MG63 (cell line): ENCODE measurements at regions not wholly inside any gene's neighbourhood (a gene's known extent, or its start where the extent isn't known, plus 50 kb on each side); places are given as distances from the start of the nearest gene placed in this dataset.

Experiments
- DNase-seq: peaks from one replicate; pipeline ENCODE4 v3.0.0-alpha.2; 2020
- H3K27me3 ChIP-seq: fragments of 250-450 bp; sonication (Bioruptor Pico); 2 replicates; pipeline ENCODE4 v1.5.1; 2020; ENCODE audit warnings: mild to moderate bottlenecking, moderate library complexity
- H3K36me3 ChIP-seq: fragments of 250-450 bp; sonication (Bioruptor Pico); 2 replicates; pipeline ENCODE4 v1.5.1; 2020; ENCODE audit warnings: mild to moderate bottlenecking, moderate library complexity
- H3K4me3 ChIP-seq: fragments of 250-450 bp; sonication (Bioruptor Pico); 2 replicates; pipeline ENCODE4 v1.5.1; 2020; ENCODE audit warnings: mild to moderate bottlenecking, moderate library complexity
- H3K9me3 ChIP-seq: fragments of 250-450 bp; sonication (Bioruptor Pico); 2 replicates; pipeline ENCODE4 v1.5.1; 2020; ENCODE audit warnings: mild to moderate bottlenecking, moderate library complexity

DNA sequence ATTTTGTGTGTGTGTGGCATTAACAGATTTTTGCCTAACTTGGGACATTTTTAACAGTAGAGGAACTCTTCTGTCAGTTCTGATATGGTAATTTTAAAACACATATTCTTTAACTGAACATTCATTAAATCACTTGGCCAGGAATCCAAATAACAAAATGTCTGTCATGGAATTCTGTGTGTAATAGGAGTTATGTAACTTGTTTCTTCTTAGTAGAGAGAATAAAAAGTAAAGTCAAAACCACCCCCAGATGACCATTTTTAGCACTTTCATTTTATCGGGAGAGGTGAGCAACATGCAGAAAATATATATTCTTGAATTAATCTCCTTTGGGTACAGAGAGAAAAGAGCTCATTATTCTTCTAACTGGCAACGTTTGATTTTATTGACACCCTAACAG lies 1740.3 kb downstream of the STIM2 start:
- DNase-seq = no peak
- H3K4me3 ChIP-seq = no peak overlapping the region
- H3K36me3 ChIP-seq = no peaks in the 10 kb centered on the region
- no peaks in the 10 kb centered on the region for H3K9me3 ChIP-seq
- no peaks in the 10 kb centered on the region for H3K27me3 ChIP-seq

DNA sequence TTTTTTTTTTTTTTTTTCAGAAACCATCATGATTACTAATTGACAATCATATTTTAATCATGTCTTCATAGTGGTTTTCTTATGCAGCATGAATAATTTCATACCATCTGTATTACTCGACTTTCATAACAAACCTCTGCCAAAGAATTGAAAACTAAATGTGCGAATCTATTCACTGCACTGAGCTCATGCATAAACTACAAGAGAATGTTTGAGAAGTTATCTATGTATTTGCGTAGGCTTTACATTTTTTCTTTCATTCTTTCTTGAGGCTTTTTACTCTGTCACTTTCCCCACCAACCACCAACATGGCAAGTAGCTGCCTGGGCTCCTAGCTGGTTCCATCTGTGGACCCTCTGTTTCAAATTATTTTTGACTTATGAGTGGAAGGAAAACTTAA lies 1761.0 kb downstream of the STIM2 start:
- no peaks in the 10 kb centered on the region for H3K9me3 ChIP-seq
- H3K36me3 ChIP-seq = no peaks in the 10 kb centered on the region
- no peak for DNase-seq
- H3K4me3 ChIP-seq = no peak overlapping the region
- no peaks in the 10 kb centered on the region for H3K27me3 ChIP-seq

DNA sequence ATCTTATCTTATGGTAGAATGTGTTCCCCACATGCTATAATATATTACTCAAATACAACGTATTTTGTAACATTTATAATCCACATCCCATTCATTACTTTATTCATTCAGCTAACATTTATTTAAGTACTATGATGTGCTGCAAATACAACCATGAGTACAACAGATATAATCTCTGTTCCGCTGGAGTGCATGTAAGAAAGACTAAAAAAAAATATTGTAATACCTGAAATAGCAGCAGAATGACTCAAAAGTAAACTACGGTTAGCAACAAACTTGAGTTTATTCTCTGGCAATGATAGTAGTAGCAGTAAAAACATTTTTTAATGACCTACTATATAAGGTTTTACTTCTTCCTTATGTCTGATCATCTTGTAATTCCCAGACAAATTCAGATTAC lies 1776.3 kb downstream of the STIM2 start:
- Histone ChIP-seq H3K4me3 (no peak overlapping the region), H3K27me3 (no peaks in the 10 kb centered on the region), H3K36me3 (no peaks in the 10 kb centered on the region), H3K9me3 (no peaks in the 10 kb centered on the region)
- DNase-seq = no peak

DNA sequence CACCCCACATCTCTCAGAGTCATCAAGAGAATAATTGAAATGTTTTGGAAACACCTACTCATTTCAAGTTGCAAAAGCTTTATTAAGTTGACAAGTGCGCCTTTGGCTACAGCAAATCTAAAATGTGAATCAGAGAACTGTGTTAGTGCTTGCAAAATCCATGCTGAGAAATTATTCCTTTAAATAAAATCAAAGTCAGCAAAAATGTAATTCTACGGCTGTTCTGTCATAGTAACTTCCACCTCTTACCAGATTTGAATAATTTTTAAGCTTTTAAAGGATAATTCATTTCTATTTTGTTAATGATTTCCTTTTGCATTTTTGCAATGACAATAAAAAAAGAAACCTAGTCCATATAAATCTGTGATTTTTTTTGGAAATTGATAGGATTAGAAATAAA lies 1779.1 kb downstream of the STIM2 start:
- H3K36me3 ChIP-seq = no peaks in the 10 kb centered on the region
- no peak overlapping the region for H3K4me3 ChIP-seq
- no peaks in the 10 kb centered on the region for H3K9me3 ChIP-seq
- H3K27me3 ChIP-seq = no peaks in the 10 kb centered on the region
- DNase-seq = no peak

DNA sequence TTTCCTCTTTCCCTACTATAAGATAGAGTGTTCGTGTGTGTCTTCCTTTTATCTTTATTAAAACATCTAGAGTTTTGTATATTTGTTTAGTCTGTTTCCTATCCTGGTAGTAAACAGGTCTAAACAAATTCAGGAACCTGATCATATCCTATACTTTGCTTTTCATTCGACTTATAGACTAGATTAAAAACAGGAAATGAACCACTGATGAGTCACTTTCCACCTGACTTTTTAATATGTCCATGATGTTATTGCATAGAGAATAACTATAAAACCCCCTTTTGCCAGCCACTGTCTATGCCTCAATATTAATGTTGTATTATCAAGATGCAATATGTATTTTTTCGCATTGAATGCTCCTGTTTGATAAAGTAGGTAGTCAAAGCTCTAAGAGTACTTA lies 1794.0 kb downstream of the STIM2 start:
- Histone ChIP-seq H3K36me3 (no peaks in the 10 kb centered on the region), H3K4me3 (no peak overlapping the region), H3K9me3 (no peaks in the 10 kb centered on the region), H3K27me3 (no peaks in the 10 kb centered on the region)
- no peak for DNase-seq

DNA sequence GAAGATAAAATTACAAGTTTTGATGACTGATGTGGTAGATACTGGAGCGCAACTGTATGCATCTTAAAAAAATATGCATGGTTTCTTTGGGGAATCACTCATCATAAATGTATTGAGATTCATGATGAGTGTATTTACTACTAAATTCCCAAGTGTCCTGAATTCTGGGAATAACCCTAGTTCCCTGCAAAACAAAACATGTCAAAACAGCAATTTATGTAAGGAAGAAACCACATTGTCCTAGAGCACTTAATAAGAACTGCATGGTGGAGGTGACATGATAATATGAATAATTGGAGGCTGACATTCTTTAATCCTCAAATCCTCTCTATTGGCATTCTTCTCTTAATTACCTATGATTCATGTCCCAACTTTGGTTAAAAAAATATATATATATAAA lies 1804.7 kb downstream of the STIM2 start:
- no peak overlapping the region for H3K4me3 ChIP-seq
- DNase-seq = no peak
- no peaks in the 10 kb centered on the region for H3K9me3 ChIP-seq

DNA sequence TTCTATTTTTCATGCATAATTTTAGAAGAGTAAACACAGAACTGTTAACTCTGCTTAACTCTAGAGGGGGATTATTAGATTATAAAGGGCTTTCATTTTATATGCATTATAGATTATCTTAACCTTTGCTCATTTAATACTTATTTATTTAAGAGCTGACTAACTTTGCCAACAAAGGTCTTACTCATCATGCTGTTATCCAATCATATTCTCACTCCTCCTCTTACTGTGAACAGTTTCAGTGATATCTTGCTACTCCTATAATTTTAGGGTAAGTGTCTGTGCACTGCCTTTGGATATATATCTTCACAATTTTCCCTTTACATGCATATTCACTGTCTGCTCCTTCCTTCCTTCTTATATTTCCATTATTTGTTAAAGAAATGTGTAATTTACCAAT lies 1814.9 kb downstream of the STIM2 start:
- no peak overlapping the region for H3K4me3 ChIP-seq
- H3K36me3 ChIP-seq = no peaks in the 10 kb centered on the region
- H3K27me3 ChIP-seq = no peaks in the 10 kb centered on the region
- no peaks in the 10 kb centered on the region for H3K9me3 ChIP-seq
- no peak for DNase-seq

More for the DNA sequence above, 1804.7 kb downstream of the STIM2 start:
- no peaks in the 10 kb centered on the region for H3K36me3 ChIP-seq
- no peaks in the 10 kb centered on the region for H3K27me3 ChIP-seq

DNA sequence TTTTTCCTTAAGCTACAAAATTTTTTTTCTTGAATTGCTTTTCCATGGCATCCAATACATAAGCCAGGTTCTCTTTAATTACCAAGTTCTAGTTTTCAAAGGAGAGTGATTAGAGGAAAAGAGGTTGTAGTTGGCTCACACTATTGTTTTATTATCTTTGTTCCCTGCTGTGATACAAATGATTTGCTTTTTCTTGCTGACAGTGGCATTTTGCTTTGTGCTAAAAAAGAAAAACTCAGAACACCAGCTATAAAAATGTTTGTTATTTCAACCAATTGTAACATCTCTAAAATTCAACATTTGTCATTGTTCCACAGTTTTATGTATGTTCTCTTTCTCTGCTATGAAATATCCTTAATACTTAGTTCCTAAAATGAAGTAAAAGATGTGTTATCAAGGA lies 1817.2 kb downstream of the STIM2 start:
- no peak for DNase-seq
- Histone ChIP-seq H3K36me3 (no peaks in the 10 kb centered on the region), H3K4me3 (no peak overlapping the region), H3K9me3 (no peaks in the 10 kb centered on the region), H3K27me3 (no peaks in the 10 kb centered on the region)

DNA sequence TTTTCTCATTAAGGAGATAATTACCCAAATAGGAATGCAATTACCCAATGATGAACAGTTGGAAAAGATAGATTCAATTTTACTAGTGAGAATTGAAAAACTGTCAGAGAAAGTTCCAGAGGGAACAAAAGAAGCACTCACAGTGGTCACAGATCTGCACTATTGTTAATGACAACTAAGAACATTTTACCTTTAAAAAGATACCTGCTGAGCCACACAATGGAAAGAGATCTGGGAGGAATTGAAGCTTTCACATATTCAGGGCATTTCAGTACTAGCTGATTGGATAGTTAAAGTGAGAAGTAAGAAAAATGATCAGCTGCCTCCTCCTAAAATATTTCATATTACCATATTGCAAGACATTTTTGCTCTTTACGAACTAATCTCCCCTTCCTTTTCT lies 1822.2 kb downstream of the STIM2 start:
- H3K36me3 ChIP-seq = no peaks in the 10 kb centered on the region
- no peaks in the 10 kb centered on the region for H3K9me3 ChIP-seq
- DNase-seq = no peak

DNA sequence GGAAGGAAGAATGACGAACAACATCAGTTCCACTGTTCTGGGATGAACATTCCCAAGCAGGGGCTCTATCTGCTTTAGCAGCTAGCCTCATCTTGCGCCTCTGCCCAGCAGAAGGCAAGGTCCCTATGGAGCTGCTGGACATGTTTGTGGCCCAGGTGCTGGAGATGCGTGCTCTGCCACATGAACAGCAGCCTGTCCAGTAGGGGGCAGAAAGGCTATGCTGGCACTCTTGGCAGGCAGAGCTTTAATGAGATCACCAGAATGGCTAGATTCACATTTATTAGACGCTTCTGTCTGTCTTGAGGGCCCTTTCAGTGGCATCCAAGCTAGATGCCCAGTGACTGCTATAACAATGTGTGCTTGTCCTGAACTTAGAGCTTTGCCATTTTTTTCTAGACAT lies 1826.0 kb downstream of the STIM2 start:
- DNase-seq = peak; percentile 4
- H3K4me3 ChIP-seq = no peak overlapping the region

More for the DNA sequence above, 1822.2 kb downstream of the STIM2 start:
- no peaks in the 10 kb centered on the region for H3K27me3 ChIP-seq
- no peak overlapping the region for H3K4me3 ChIP-seq

DNA sequence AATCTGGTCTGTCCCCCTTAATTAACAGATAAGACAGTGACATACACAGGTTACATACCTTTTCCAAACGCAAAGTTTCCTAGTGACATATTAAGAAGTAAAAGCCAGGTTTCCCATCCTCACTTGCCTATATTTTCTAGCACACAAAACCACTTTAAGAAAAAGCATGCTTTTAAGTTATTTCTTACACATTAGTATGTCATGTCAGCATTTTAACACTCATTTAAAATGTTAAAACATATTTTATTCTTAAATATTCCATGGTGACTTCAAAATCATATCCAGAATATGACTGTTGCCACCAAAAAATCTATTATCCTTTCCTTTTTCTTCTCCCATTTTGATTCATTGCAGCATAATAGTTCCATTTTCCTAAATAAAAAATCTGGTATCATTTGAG lies 1830.2 kb downstream of the STIM2 start:
- H3K9me3 ChIP-seq = no peaks in the 10 kb centered on the region
- H3K27me3 ChIP-seq = no peaks in the 10 kb centered on the region
- no peak overlapping the region for H3K4me3 ChIP-seq
- no peak for DNase-seq
- no peaks in the 10 kb centered on the region for H3K36me3 ChIP-seq

More for the DNA sequence above, 1826.0 kb downstream of the STIM2 start:
- Histone ChIP-seq H3K9me3 (no peaks in the 10 kb centered on the region), H3K36me3 (no peaks in the 10 kb centered on the region), H3K27me3 (no peaks in the 10 kb centered on the region)

DNA sequence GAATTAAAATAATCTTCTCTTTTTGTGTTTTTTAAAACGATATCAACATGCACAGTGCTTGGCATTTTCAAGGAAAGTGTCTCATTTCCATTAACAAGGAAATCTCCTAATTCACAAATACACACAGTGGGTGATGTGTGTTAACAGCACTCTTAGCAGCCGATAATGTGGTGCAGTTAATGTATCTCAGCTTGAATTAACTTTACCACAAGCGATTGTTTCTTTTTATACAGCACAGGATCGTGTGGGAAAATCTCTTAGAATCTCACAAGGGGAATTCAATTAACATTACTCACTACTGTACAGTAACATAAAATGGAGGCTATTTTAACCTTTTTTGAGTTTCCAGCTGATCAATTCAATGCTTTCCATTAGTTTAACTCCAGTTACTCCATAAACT lies 1841.9 kb downstream of the STIM2 start:
- no peaks in the 10 kb centered on the region for H3K9me3 ChIP-seq
- H3K27me3 ChIP-seq = no peaks in the 10 kb centered on the region
- no peak overlapping the region for H3K4me3 ChIP-seq
- no peaks in the 10 kb centered on the region for H3K36me3 ChIP-seq
- DNase-seq = no peak

DNA sequence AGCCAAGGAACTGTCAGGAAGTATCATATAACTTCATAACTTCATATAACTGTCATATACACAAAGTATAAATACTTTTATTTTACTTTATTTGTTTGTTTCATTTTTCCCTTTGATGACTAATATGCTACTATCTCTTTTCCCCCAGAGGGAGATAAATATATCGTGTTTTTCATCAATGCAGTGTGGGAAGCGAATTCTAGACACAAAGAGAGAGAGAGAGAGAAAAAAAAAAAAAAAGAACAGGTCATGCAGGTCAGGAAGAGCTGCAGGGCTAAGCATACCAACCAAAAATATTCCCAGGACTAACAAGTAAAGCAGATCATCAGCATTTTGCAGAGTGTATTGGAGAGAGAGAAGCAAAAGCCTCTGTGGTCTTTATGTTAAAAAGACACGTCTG lies 1849.2 kb downstream of the STIM2 start:
- no peaks in the 10 kb centered on the region for H3K27me3 ChIP-seq
- no peaks in the 10 kb centered on the region for H3K9me3 ChIP-seq
- H3K4me3 ChIP-seq = no peak overlapping the region
- no peak for DNase-seq
- H3K36me3 ChIP-seq = no peaks in the 10 kb centered on the region

DNA sequence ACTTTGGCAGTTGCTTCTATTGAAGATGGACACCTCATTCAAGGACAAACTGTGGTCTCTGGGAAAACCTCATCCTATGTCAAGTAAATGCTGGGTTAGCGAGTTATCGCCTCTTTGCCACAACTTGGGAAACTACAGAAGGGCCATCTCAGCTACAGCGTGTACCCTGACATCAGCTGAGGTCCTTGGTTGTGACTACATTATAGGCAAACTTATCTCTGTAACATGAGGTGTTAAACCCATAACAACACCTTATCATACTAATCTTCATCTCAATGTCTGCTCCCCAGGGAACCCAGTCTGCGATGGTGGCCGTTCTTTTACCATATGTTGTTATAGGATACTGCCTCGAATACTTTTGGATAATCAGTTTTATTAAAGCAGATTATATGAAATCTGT lies 1862.7 kb downstream of the STIM2 start:
- Histone ChIP-seq H3K9me3 (no peaks in the 10 kb centered on the region), H3K27me3 (no peaks in the 10 kb centered on the region), H3K4me3 (no peak overlapping the region), H3K36me3 (no peaks in the 10 kb centered on the region)
- DNase-seq = no peak

DNA sequence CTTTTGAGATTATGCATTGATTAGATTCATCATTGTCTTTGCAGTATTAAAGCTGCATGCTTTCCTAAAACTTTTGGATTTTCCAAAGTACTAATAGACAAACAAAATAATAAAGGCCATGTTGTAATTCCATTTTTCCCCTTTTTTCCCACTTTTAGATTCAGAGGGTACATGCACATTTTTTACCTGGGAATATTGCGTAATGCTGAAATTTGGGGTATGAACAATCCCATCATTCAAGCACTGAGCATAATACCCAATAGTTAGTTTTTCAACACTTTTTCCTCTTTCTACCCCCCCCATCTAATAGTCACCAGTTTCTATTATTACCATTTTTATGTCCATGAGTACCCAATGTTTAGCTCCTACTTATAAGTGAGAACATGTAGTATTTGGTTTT lies 1863.6 kb downstream of the STIM2 start:
- H3K36me3 ChIP-seq = no peaks in the 10 kb centered on the region
- no peaks in the 10 kb centered on the region for H3K27me3 ChIP-seq
- DNase-seq = no peak
- no peaks in the 10 kb centered on the region for H3K9me3 ChIP-seq
- no peak overlapping the region for H3K4me3 ChIP-seq

DNA sequence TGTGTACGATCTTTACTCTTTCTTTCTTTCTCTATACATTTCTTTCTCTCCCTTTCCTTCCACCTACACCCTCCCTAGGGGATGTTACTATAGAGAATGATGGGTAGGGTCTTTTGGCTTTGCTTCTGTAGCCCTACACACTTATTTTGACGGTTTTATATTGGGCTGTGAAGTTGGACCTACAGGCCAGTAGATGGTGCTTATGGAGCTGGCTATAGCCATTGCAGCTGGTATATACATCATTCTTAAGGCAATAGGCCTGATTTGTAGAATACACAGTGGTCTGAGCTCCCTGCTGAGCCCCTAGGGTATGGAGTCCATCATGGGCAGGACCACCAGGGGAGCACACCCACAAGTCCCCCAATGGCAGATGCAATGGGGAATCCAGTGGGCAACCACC lies 1869.7 kb downstream of the STIM2 start:
- no peak overlapping the region for H3K4me3 ChIP-seq
- H3K27me3 ChIP-seq = no peaks in the 10 kb centered on the region
- no peaks in the 10 kb centered on the region for H3K36me3 ChIP-seq
- no peak for DNase-seq
- no peaks in the 10 kb centered on the region for H3K9me3 ChIP-seq

DNA sequence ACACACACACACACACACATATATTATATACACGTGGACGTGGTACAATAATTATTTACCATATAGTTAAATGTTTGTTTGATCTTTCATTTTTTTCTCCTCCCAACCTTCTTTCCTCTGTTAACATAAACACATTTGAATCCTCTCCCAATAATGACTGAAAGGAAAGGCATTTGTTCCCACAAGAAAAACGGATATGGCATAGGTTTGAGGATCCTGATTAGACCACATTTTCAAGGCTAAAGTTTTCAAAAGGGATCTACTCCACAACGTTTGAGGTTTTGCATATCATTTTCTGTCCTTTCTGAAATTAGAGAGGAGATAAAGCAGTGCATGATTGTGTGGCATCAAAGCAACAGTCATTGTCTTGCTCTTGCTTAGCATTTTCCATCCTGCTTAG lies 1883.4 kb downstream of the STIM2 start:
- Histone ChIP-seq H3K27me3 (no peaks in the 10 kb centered on the region), H3K36me3 (no peaks in the 10 kb centered on the region), H3K4me3 (no peak overlapping the region), H3K9me3 (no peaks in the 10 kb centered on the region)
- DNase-seq = no peak

DNA sequence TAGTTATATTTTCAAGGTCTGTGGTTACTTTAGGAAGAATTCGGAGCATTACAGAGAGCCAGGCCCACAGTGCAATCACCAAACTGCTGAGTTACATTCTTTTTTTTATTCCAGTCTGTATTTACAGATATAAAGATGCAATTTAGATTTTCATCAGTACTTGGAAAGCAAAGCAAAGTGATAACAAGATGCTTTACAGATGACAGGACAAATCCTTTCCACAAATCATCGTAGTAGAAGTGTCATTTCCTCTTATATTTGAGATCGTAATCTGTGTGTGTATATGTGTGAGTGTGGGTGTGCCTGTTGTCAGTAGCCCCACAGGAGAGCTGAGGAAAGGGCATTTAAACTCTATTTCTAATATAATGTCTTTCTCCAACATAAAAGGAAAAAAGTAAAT lies 1893.7 kb downstream of the STIM2 start:
- DNase-seq = no peak
- no peaks in the 10 kb centered on the region for H3K27me3 ChIP-seq
- H3K9me3 ChIP-seq = no peaks in the 10 kb centered on the region
- H3K36me3 ChIP-seq = no peaks in the 10 kb centered on the region
- H3K4me3 ChIP-seq = no peak overlapping the region

DNA sequence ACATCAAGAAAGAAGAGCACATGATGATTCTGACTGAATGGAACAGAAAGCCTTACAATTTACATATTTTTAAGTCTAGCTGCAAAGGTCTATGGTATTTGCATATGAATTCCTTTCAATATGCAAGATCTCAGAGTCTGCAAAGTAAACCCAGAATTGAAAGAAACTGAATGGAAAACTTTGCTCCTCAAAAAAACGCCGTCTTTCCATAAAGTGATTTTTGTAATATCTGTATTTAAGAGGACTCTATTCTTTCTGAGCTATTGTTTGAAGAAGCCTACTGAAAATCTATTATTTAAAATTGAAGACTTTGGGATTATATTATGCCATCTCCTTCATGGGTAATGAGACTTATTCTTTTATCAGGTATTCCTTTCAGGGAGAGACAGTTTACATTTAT lies 1894.4 kb downstream of the STIM2 start:
- no peak for DNase-seq
- no peaks in the 10 kb centered on the region for H3K36me3 ChIP-seq
- H3K9me3 ChIP-seq = no peaks in the 10 kb centered on the region
- H3K27me3 ChIP-seq = no peaks in the 10 kb centered on the region
- H3K4me3 ChIP-seq = no peak overlapping the region
